Heart left ventricle (tissue), 16 donors: ENCODE measurements at regions not wholly inside any gene's neighbourhood (a gene's known extent, or its start where the extent isn't known, plus 50 kb on each side); places are given as distances from the start of the nearest gene placed in this dataset.

ENCODE experiments used
- ATAC-seq, 4 donors: fragments of 200-7000 bp; cut with Tn5 transposase; one replicate each; pipeline ENCODE4 v1.9.1; 2020 to 2022; ENCODE audit warnings: moderate library complexity in 4 of 4, mild to moderate bottlenecking in 3 of 4, moderate number of reproducible peaks in 1 of 4
- DNase-seq, 5 donors: peaks; one replicate each; pipeline ENCODE4 v3.0.0-alpha.2; 2020
- H3K27ac ChIP-seq, 12 donors: fragments of 200-600 bp; sonication (generic) in 4 of 12; one replicate each; pipeline versions ENCODE4 v1.5.0 to v1.8.0; 2016 to 2022; ENCODE audit warnings: mild to moderate bottlenecking in 2 of 12
- H3K27me3 ChIP-seq, 9 donors: fragments of 200-600 bp; sonication (generic) in 2 of 9; one replicate each; pipeline versions ENCODE4 v1.5.1 to v1.8.0; 2016 to 2022; ENCODE audit warnings: mild to moderate bottlenecking in 3 of 9
- H3K36me3 ChIP-seq, 9 donors: fragments of 200-600 bp; sonication (generic) in 2 of 9; one replicate each; pipeline versions ENCODE4 v1.5.0 to v1.8.0; 2018 to 2022; ENCODE audit warnings: mild to moderate bottlenecking in 2 of 9
- H3K4me1 ChIP-seq, 12 donors: fragments of 200-600 bp; sonication (generic) in 4 of 12; one replicate each; pipeline versions ENCODE4 v1.5.0 to v1.8.0; 2016 to 2022; ENCODE audit warnings: mild to moderate bottlenecking in 3 of 12
- H3K4me3 ChIP-seq, 12 donors: fragments of 200-600 bp; sonication (generic) in 4 of 12; one replicate each; pipeline versions ENCODE4 v1.5.0 to v1.8.0; 2017 to 2022; ENCODE audit warnings: mild to moderate bottlenecking in 9 of 12, moderate library complexity in 4 of 12
- H3K9me3 ChIP-seq, 12 donors: fragments of 200-600 bp; sonication (generic) in 4 of 12; one replicate each; pipeline versions ENCODE4 v1.5.0 to v1.8.0; 2016 to 2022; ENCODE audit warnings: mild to moderate bottlenecking in 1 of 12
- CTCF ChIP-seq, 12 donors: fragments of 200-600 bp; sonication (generic) in 4 of 12; IDR thresholded peaks; one replicate each; pipeline versions ENCODE4 v1.5.0 to v1.8.0; 2018 to 2022; ENCODE audit warnings: antibody characterized with exemption in 12 of 12, mild to moderate bottlenecking in 5 of 12
- POLR2A ChIP-seq, 2 donors: fragments of 450-650 bp; IDR thresholded peaks; one replicate each; pipeline ENCODE4 v1.6.1; 2017; ENCODE audit warnings: antibody characterized with exemption in 2 of 2, mild to moderate bottlenecking in 2 of 2, moderate library complexity in 2 of 2
- WGBS, 4 donors: extraction: QIAGEN DNeasy Blood & Tissue Kit in 2 of 4; methylation state at CpG; one replicate each; pipeline versions ENCODE4 v1.1.5 to v1.1.7; 2013 to 2018; 5-methylcytosine and 5-hydroxymethylcytosine counted together
- intact Hi-C, 10 donors: fragments of 100-400 bp; cut with DNase I; formaldehyde crosslinking; loops; one replicate each; pipeline versions ENCODE4 v1.11.1 to v1.14.2; 2022
- donor health status: ischemic (EF 13 %, LVEDD 7.1; RV severe dilation, severe dysfunction).
- donor health status: healthy with polysubstance abuse.
- donor health status: DM: no; HTN: yes; CAD: no.
- donor health status: DM: no; HTN: no; CAD: no.
- donor health status: ischemic (EF 25% LVEDD 6.9; RV normal size, moderate dysfunction).
- donor health status: ischemic (EF 25% LVEDD 5.7; RV mildly dilated, moderate dysfunction).
- donor health status: healthy.
- donor health status: DM: yes; HTN: yes; CAD: no.
- donor health status: ischemic (EF 35%, LVEDD 5.7; RV mildly dilated, moderate dysfunction).
- donor health status: nonischemic (EF 11% LVEDD 7.7; RV severe dilation, severe dysfunction).
- donor health status: DM: yes; HTN: yes; CAD: no.
- donor health status: PGD.
- donor health status: ischemic (EF 29% LVEDD 5.4; RV normal size, mild dysfunction).
- donor health status: nonischemic (EF 23%, LVEDD 6.1; RV moderate dilation, normal function).

GRCh38 chr6:71527886-71528285, 239.3 kb downstream of the OGFRL1 start:
- WGBS, 4 donors = 81 to 91% (median 85%) methylated on average over 1 of the region's 1 CpG
- ATAC-seq = no peak

GRCh38 chr6:71529026-71529425, 240.4 kb downstream of the OGFRL1 start:
- no peaks in the 10 kb centered on the region for H3K9me3 ChIP-seq
- DNase-seq = no peak
- TF ChIP-seq POLR2A (IDR thresholded peaks at IDR 0.05) (no peak), CTCF (IDR thresholded peaks at IDR 0.05) (no peak)
- H3K27me3 ChIP-seq = no peaks in the 10 kb centered on the region
- H3K4me3 ChIP-seq = no peak overlapping the region
- H3K36me3 ChIP-seq = no peaks in the 10 kb centered on the region
- H3K27ac ChIP-seq = no peak overlapping the region
- 78 to 85% (median 83%) methylated on average over 2 of the region's 2 CpGs for WGBS, 4 donors
- peaks cover 0 to 4% (median 0%) of the 10 kb centered on the region in 12 donors for H3K4me1 ChIP-seq
- intact Hi-C loops = no loop called here
- ATAC-seq = no peak

More at GRCh38 chr6:71527886-71528285, 239.3 kb downstream of the OGFRL1 start:
- Histone ChIP-seq H3K27me3 (no peaks in the 10 kb centered on the region), H3K9me3 (no peaks in the 10 kb centered on the region), H3K27ac (no peak overlapping the region), H3K36me3 (no peaks in the 10 kb centered on the region), H3K4me3 (no peak overlapping the region), H3K4me1 (peaks cover 0 to 4% (median 0%) of the 10 kb centered on the region in 12 donors)
- no peak for DNase-seq
- intact Hi-C loops = no loop called here
- TF ChIP-seq CTCF (IDR thresholded peaks at IDR 0.05) (no peak), POLR2A (IDR thresholded peaks at IDR 0.05) (no peak)

GRCh38 chr6:71529769-71530168, 241.2 kb downstream of the OGFRL1 start:
- WGBS, 4 donors = 73 to 77% (median 73%) methylated on average over 2 of the region's 2 CpGs
- Histone ChIP-seq H3K4me3 (no peak overlapping the region), H3K4me1 (peaks cover 0 to 4% (median 0%) of the 10 kb centered on the region in 12 donors), H3K27me3 (no peaks in the 10 kb centered on the region), H3K9me3 (no peaks in the 10 kb centered on the region), H3K36me3 (no peaks in the 10 kb centered on the region), H3K27ac (no peak overlapping the region)
- DNase-seq (no peak), ATAC-seq (no peak)
- TF ChIP-seq CTCF (IDR thresholded peaks at IDR 0.05) = no peak
- no peak for TF ChIP-seq POLR2A (IDR thresholded peaks at IDR 0.05)
- intact Hi-C loops = loop anchor here in 6 of 10 donors (5.0 kb wide), 3 partner anchors 548 to 558 kb away; no protein-coding TSS in a partner anchor

- no peak for DNase-seq
- H3K4me1 ChIP-seq = peaks cover 0 to 4% (median 0%) of the 10 kb centered on the region in 12 donors
- intact Hi-C loops = loop anchor here in 6 of 10 donors (5.0 kb wide), 3 partner anchors 546 to 556 kb away; no protein-coding TSS in a partner anchor
- no peaks in the 10 kb centered on the region for H3K27me3 ChIP-seq
- H3K9me3 ChIP-seq = no peaks in the 10 kb centered on the region
- H3K36me3 ChIP-seq = no peaks in the 10 kb centered on the region
- H3K27ac ChIP-seq = no peak overlapping the region
- TF ChIP-seq POLR2A (IDR thresholded peaks at IDR 0.05) (no peak), CTCF (IDR thresholded peaks at IDR 0.05) (no peak)
- no peak for ATAC-seq
- H3K4me3 ChIP-seq = no peak overlapping the region
Measured at GRCh38 chr6:71531006-71531405, 242.4 kb downstream of the OGFRL1 start.
